GM12878 (cell line): ENCODE measurements at regions not wholly inside any gene's neighbourhood (a gene's known extent, or its start where the extent isn't known, plus 50 kb on each side); places are given as distances from the start of the nearest gene placed in this dataset.

ENCODE experiments used
- ATAC-seq: fragments of 200-7000 bp; cut with Tn5 transposase; 3 replicates; pipeline ENCODE4 v1.9.1; 2020; ENCODE audit warnings: mild to moderate bottlenecking, moderate library complexity
- BruUV-seq: library from RNA; stranded (reverse); fragments of 400-500 nt; replicated peaks from 2 replicates; lab custom pipeline; 2021; lab: Mats Ljungman, UMichigan
- CTCF ChIA-PET: fragments of 300-600 bp; sonication (Branson Sonifier 250); formaldehyde crosslinking; extraction: SDS; loops from one replicate; lab custom pipeline; 2021; ENCODE audit warnings: inconsistent platforms; lab: Yijun Ruan, JAX
- POLR2A ChIA-PET: fragments of 350-600 bp; formaldehyde crosslinking; extraction: SDS; loops from one replicate; lab custom pipeline; 2021; ENCODE audit warnings: inconsistent platforms; lab: Charles Lee
- RAD21 ChIA-PET: fragments of 300-600 bp; sonication (Branson Sonifier 250); formaldehyde crosslinking; loops from one replicate; lab custom pipeline; 2023; ENCODE audit warnings: antibody characterized with exemption; ENCODE audit not compliant: unreplicated experiment; lab: Charles Lee
- SMC1A ChIA-PET: fragments of 300-600 bp; sonication (Branson Sonifier 250); formaldehyde crosslinking; loops from one replicate; lab custom pipeline; 2023; ENCODE audit not compliant: unreplicated experiment, uncharacterized antibody; lab: Charles Lee
- DNase-seq: peaks from one replicate; pipeline ENCODE4 v3.0.0-alpha.2; 2011; ENCODE audit warnings: low read depth, low spot score
- FAIRE-seq: peaks from 3 replicates; lab custom pipeline; 2011; peaks lifted over from hg19 to GRCh38; lab: Jason Lieb, UNC
- H2AFZ ChIP-seq: 2 replicates; pipeline ENCODE4 v1.6.0; 2011; ENCODE audit warnings: low read depth, low read length, control low read depth; ENCODE audit not compliant: control insufficient read depth
- H3K27ac ChIP-seq: 2 replicates; pipeline ENCODE4 v1.5.1; 2011; ENCODE audit warnings: control low read depth; ENCODE audit not compliant: control insufficient read depth, insufficient read depth
- H3K27me3 ChIP-seq, 2 experiments: replicated peaks in 1 of 2; 2 replicates each; pipeline versions ENCODE4 v1.6.0 to v1.6.1; 2011; ENCODE audit warnings: low read length in 1 of 2; ENCODE audit not compliant: control insufficient read depth in 2 of 2, insufficient read depth in 2 of 2
- H3K36me3 ChIP-seq, 2 experiments: 2 replicates each; pipeline ENCODE4 v1.5.1; 2011; ENCODE audit warnings: low read length in 1 of 2; ENCODE audit not compliant: control insufficient read depth in 2 of 2, insufficient read depth in 2 of 2
- H3K4me1 ChIP-seq: 2 replicates; pipeline ENCODE4 v1.6.1; 2011; ENCODE audit warnings: mild to moderate bottlenecking, low read length, moderate library complexity, mixed read lengths; ENCODE audit not compliant: control insufficient read depth, insufficient read depth
- H3K4me2 ChIP-seq: 2 replicates; pipeline ENCODE4 v1.6.0; 2011; ENCODE audit warnings: control low read depth; ENCODE audit not compliant: control insufficient read depth, insufficient read depth
- H3K4me3 ChIP-seq: fragments of 200-600 bp; sonication (generic); 2 replicates; pipeline ENCODE4 v1.5.1; 2016
- H3K79me2 ChIP-seq: 2 replicates; pipeline ENCODE4 v1.6.0; 2011; ENCODE audit warnings: low read length; ENCODE audit not compliant: control insufficient read depth, insufficient read depth
- H3K9ac ChIP-seq: 2 replicates; pipeline ENCODE4 v1.8.0; 2011; ENCODE audit warnings: low read length, control low read depth, mixed read lengths; ENCODE audit not compliant: control insufficient read depth, insufficient read depth
- H3K9me3 ChIP-seq: replicated peaks from 3 replicates; pipeline ENCODE4 v1.5.1; 2011; ENCODE audit warnings: mild to moderate bottlenecking, low read length; ENCODE audit not compliant: control insufficient read depth, insufficient read depth
- H4K20me1 ChIP-seq: 2 replicates; pipeline ENCODE4 v1.6.0; 2011; ENCODE audit not compliant: control insufficient read depth, insufficient read depth
- ASH2L ChIP-seq: fragments of 300-600, 200-600 bp; sonication (generic); IDR thresholded peaks from 2 replicates; pipeline ENCODE4 v1.6.1; 2017; ENCODE audit warnings: low read depth, mild to moderate bottlenecking, borderline replicate concordance
- PKNOX1 ChIP-seq: fragments of 450-650 bp; IDR thresholded peaks from 2 replicates; pipeline ENCODE4 v1.6.1; 2016; ENCODE audit warnings: mild to moderate bottlenecking
- POU2F2 ChIP-seq: IDR thresholded peaks from 3 replicates; pipeline ENCODE4 v1.6.1; 2011; ENCODE audit warnings: low read depth, mild to moderate bottlenecking, low read length, borderline replicate concordance
- RCOR1 ChIP-seq: conservative IDR thresholded peaks from 2 replicates; pipeline ENCODE4 v1.6.1; 2012; ENCODE audit warnings: low read depth, low read length, improper control_type of control experiment
- YY1 ChIP-seq: IDR thresholded peaks from 2 replicates; pipeline ENCODE4 v1.6.1; 2011; ENCODE audit warnings: low read depth, mild to moderate bottlenecking, low read length
- WGBS: methylation state at CpG from one replicate; pipeline ENCODE4 v1.1.6; 2016; ENCODE audit warnings: low lambda C conversion rate; ENCODE audit not compliant: insufficient replicate concordance, insufficient coverage; ENCODE audit errors: missing lambda C conversion rate; 5-methylcytosine and 5-hydroxymethylcytosine counted together
- in situ Hi-C: fragments of 300-500 bp; cut with MboI; formaldehyde crosslinking; loops from 9 replicates; pipeline ENCODE4 v1.14.3; 2018; ENCODE audit warnings: mixed read lengths
- intact Hi-C: fragments of 100-400 bp; cut with micrococcal nuclease; formaldehyde crosslinking; loops from one replicate; pipeline ENCODE4 v1.14.2; 2022; ENCODE audit not compliant: unreplicated experiment

- POLR2A ChIA-PET = no interaction called here
- Histone ChIP-seq H2AFZ (no peak overlapping the region), H4K20me1 (no peaks in the 10 kb centered on the region), H3K79me2 (no peaks in the 10 kb centered on the region), H3K4me3 (no peak overlapping the region), H3K27ac (no peak overlapping the region), H3K4me2 (no peak overlapping the region), H3K27me3 (no peaks in the 10 kb centered on the region), H3K36me3 (no peaks in the 10 kb centered on the region), H3K4me1 (no peaks in the 10 kb centered on the region), H3K9ac (no peak overlapping the region), H3K9me3 (no peaks in the 10 kb centered on the region; the same call in 2 of the 3 replicates)
- no TSS peak for BruUV-seq
- no peak for FAIRE-seq
- ATAC-seq = no peak
- no peak for DNase-seq
- no peak for TF ChIP-seq RCOR1
- no peak for TF ChIP-seq YY1
- TF ChIP-seq POU2F2 = no peak
- no peak for TF ChIP-seq ASH2L
- no peak for TF ChIP-seq PKNOX1
- SMC1A ChIA-PET = no interaction called here
- in situ Hi-C loops = no loop called here
- intact Hi-C loops = loop anchor here (2.0 kb wide), 1 partner anchor 49 kb away; no protein-coding TSS in a partner anchor
- CTCF ChIA-PET = no interaction called here
- 53% methylated on average over 23 of the region's 23 CpGs for WGBS
- RAD21 ChIA-PET = no interaction called here
Measured at GRCh38 chr14:101177301-101177971, 273.9 kb upstream of the RTL1 start.
